ENCODE measurements at regions not wholly inside any gene's neighbourhood (a gene's known extent, or its start where the extent isn't known, plus 50 kb on each side); places are given as distances from the start of the nearest gene placed in this dataset.

- TF ChIP-seq CTCF (IDR thresholded peaks at IDR 0.05): no peak
- no peak for TF ChIP-seq POLR2AphosphoS5 (IDR thresholded peaks at IDR 0.05; ENCODE audit: low read depth, low read length)
- TF ChIP-seq REST (IDR thresholded peaks at IDR 0.05; ENCODE audit: insufficient read depth in 1 of 2, low read depth in 2 of 2, low read length in 1 of 2): no peak
Measured at GRCh38 chr7:35891004-35891830, 90.4 kb downstream of the SEPTIN7 start.
